ENCODE measurements at regions not wholly inside any gene's neighbourhood (a gene's known extent, or its start where the extent isn't known, plus 50 kb on each side); places are given as distances from the start of the nearest gene placed in this dataset.

GRCh38 chr6:156662025-156662445, 115.1 kb upstream of the ARID1B start:
- peak; percentile 55 to 77 (median 64) for TF ChIP-seq CTCF (optimal IDR thresholded peaks at IDR 0.05 in 1 of 3, IDR thresholded peaks at IDR 0.05 in 1 of 3, conservative IDR thresholded peaks at IDR 0.05 in 1 of 3; ENCODE audit: extremely low read depth in 1 of 3, insufficient read depth in 2 of 3, low read length in 3 of 3)
- no peak for TF ChIP-seq EZH2 (IDR thresholded peaks at IDR 0.05; ENCODE audit: low read length)

All from keratinocyte (primary cell).